ENCODE measurements at regions not wholly inside any gene's neighbourhood (a gene's known extent, or its start where the extent isn't known, plus 50 kb on each side); places are given as distances from the start of the nearest gene placed in this dataset.

DNA sequence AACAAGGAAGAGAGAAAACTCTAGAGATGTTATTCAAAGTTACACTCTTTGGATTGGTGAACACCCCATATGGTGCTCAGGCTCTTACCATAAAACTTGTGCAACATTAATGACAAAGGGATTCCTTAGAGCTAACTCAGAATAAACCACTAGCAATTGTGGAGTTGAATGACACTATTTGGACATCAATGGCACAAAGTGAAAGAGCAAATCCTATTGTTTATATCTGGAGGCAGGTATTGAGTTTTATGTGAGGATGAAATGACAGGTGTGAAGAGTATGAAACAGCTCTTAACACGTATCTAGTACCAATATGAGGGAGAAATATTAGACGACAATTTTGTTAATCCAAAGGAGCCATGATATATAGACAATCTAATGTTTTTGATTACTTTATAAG is 584.9 kb upstream of the PBX1 start:
- no peak for TF ChIP-seq GATA3 (IDR thresholded peaks at IDR 0.05; ENCODE audit: low read depth, low read length)
- TF ChIP-seq GATA2 (IDR thresholded peaks at IDR 0.05; ENCODE audit: low read depth, low read length) = no peak
